HCT116 (cell line): ENCODE measurements at regions not wholly inside any gene's neighbourhood (a gene's known extent, or its start where the extent isn't known, plus 50 kb on each side); places are given as distances from the start of the nearest gene placed in this dataset.

Experiments
- ATAC-seq: fragments of 200-7000 bp; cut with Tn5 transposase; 2 replicates; pipeline ENCODE4 v1.9.1; 2020; ENCODE audit warnings: mild to moderate bottlenecking, moderate library complexity
- BruUV-seq: library from RNA; stranded (reverse); fragments of 400-500 nt; replicated peaks from 2 replicates; lab custom pipeline; 2021; lab: Mats Ljungman, UMichigan
- CTCF ChIA-PET: fragments of 300-600 bp; sonication (Branson Sonifier 250); formaldehyde crosslinking; loops from one replicate; lab custom pipeline; 2021; ENCODE audit warnings: antibody characterized with exemption; lab: Charles Lee
- POLR2A ChIA-PET: fragments of 300-600, 350-600 bp; sonication (Branson Sonifier 250); formaldehyde crosslinking; loops from one replicate; lab custom pipeline; 2021; ENCODE audit warnings: antibody characterized with exemption; lab: Charles Lee
- RAD21 ChIA-PET, 2 experiments: fragments of 300-600 bp; sonication (Branson Sonifier 250); formaldehyde crosslinking; loops; one replicate each; lab custom pipeline; 2023; ENCODE audit warnings: low total read pairs in 2 of 2; ENCODE audit not compliant: uncharacterized antibody in 2 of 2, unreplicated experiment in 2 of 2, low non-redundant PET in 1 of 2; lab: Charles Lee
- DNase-seq: peaks from one replicate; pipeline ENCODE4 v3.0.0-alpha.2; 2010; ENCODE audit warnings: low read depth, low spot score
- H2AFZ ChIP-seq: fragments of 200-600 bp; shearing (Covaris generic), sonication (generic); 2 replicates; pipeline ENCODE4 v1.6.1; 2017; ENCODE audit warnings: low read depth, mixed run types, mixed read lengths, antibody characterized with exemption, low read length; ENCODE audit not compliant: poor library complexity, severe bottlenecking
- H3K27ac ChIP-seq: 2 replicates; pipeline ENCODE4 v1.5.1; 2012; ENCODE audit warnings: low read depth, low read length
- H3K27me3 ChIP-seq: fragments of 200-600 bp; sonication (generic); 2 replicates; pipeline ENCODE4 v1.6.1; 2016; ENCODE audit warnings: mixed run types, low read length, mixed read lengths; ENCODE audit not compliant: insufficient read depth
- H3K36me3 ChIP-seq, 2 experiments: fragments of 200-500 bp in 1 of 2; fragments of 200-600 bp in 1 of 2; sonication (Bioruptor generic) in 1 of 2; sonication (generic) in 1 of 2; 2 replicates each; pipeline versions ENCODE4 v1.5.1 to v1.6.1; 2014 to 2016; ENCODE audit warnings: low read length in 2 of 2, inconsistent platforms in 1 of 2, mixed read lengths in 1 of 2, mixed run types in 1 of 2; ENCODE audit not compliant: insufficient read depth in 2 of 2, control insufficient read depth in 1 of 2
- H3K4me1 ChIP-seq, 2 experiments: fragments of 200-600 bp in 1 of 2; sonication (generic) in 1 of 2; 2 replicates each; pipeline versions ENCODE4 v1.5.1 to v1.6.1; 2012 to 2017; ENCODE audit warnings: low read length in 2 of 2, inconsistent platforms in 1 of 2, mild to moderate bottlenecking in 1 of 2, mixed read lengths in 1 of 2, mixed run types in 1 of 2, moderate library complexity in 1 of 2; ENCODE audit not compliant: insufficient read depth in 2 of 2, control insufficient read depth in 1 of 2
- H3K4me2 ChIP-seq: fragments of 200-600 bp; sonication (generic); 2 replicates; pipeline ENCODE4 v1.6.1; 2017; ENCODE audit warnings: mixed run types, low read length, mixed read lengths
- H3K4me3 ChIP-seq, 2 experiments: fragments of 200-600 bp in 1 of 2; sonication (generic) in 1 of 2; replicated peaks in 1 of 2; 2 replicates each; pipeline ENCODE4 v1.5.1; 2011 to 2016; ENCODE audit warnings: low read length in 2 of 2, control low read depth in 1 of 2, low read depth in 1 of 2, mild to moderate bottlenecking in 1 of 2, mixed read lengths in 1 of 2, mixed run types in 1 of 2
- H3K79me2 ChIP-seq: fragments of 200-600 bp; sonication (generic); 2 replicates; pipeline ENCODE4 v1.6.1; 2017; ENCODE audit warnings: mild to moderate bottlenecking, mixed run types, low read length, moderate library complexity, mixed read lengths; ENCODE audit not compliant: insufficient read depth
- H3K9ac ChIP-seq: fragments of 200-600 bp; sonication (generic); 2 replicates; pipeline ENCODE4 v1.6.1; 2016; ENCODE audit warnings: low read length, mixed read lengths
- H3K9me2 ChIP-seq: fragments of 200-600 bp; sonication (generic), shearing (Covaris generic); 2 replicates; pipeline ENCODE4 v1.6.1; 2017; ENCODE audit warnings: mixed run types, mild to moderate bottlenecking, moderate library complexity; ENCODE audit not compliant: insufficient read depth
- H3K9me3 ChIP-seq, 2 experiments: fragments of 200-500 bp in 1 of 2; fragments of 200-600 bp in 1 of 2; sonication (Bioruptor generic) in 1 of 2; sonication (generic) in 1 of 2; 2 replicates each; pipeline ENCODE4 v1.6.1; 2014 to 2017; ENCODE audit warnings: low read length in 2 of 2, mixed read lengths in 2 of 2, inconsistent platforms in 1 of 2, low read depth in 1 of 2, mild to moderate bottlenecking in 1 of 2, mixed run types in 1 of 2, moderate library complexity in 1 of 2; ENCODE audit not compliant: control insufficient read depth in 1 of 2, insufficient read depth in 1 of 2
- H4K20me1 ChIP-seq: fragments of 200-600 bp; sonication (generic), shearing (Covaris generic); 2 replicates; pipeline ENCODE4 v1.6.1; 2017; ENCODE audit warnings: mixed run types, mild to moderate bottlenecking, moderate library complexity; ENCODE audit not compliant: insufficient read depth
- ELF1 ChIP-seq: IDR thresholded peaks from 2 replicates; pipeline ENCODE4 v1.6.1; 2012; ENCODE audit warnings: low read depth, borderline replicate concordance
- EZH2phosphoT487 ChIP-seq: fragments of 200-600 bp; IDR thresholded peaks from 2 replicates; pipeline ENCODE4 v1.6.1; 2018; ENCODE audit warnings: antibody characterized with exemption, borderline replicate concordance
- FOSL1 ChIP-seq: IDR thresholded peaks from 2 replicates; pipeline ENCODE4 v1.6.1; 2012; ENCODE audit warnings: low read depth
- JUND ChIP-seq: IDR thresholded peaks from 2 replicates; pipeline ENCODE4 v1.6.1; 2012
- RAD21 ChIP-seq: IDR thresholded peaks from 2 replicates; pipeline ENCODE4 v1.6.1; 2012; ENCODE audit warnings: low read depth, mild to moderate bottlenecking
- SRF ChIP-seq: IDR thresholded peaks from 2 replicates; pipeline ENCODE4 v1.6.1; 2012; ENCODE audit warnings: low read depth
- intact Hi-C: fragments of 100-400 bp; cut with micrococcal nuclease; formaldehyde crosslinking; loops from 2 replicates; pipeline ENCODE4 v1.10.0; 2022

DNA sequence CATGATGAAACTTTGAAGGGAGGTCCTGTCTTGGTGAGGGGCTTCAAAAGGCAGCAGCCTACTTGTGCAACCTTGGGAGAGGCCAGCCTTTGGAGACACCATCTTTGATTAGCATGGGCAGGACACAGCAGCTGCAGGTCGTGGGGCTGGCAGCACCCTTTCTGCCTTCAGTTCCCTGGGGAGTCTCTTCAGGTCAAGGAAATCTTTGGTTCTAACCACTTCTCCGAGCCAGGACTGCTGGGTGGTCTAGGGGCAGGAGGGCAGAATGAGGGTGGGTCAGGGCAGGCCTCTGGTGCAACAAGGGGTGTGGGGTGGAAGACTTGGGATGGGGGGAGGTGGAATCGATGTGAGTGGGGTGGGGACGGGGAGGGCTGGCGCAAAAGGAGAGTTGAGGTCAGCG, 269.7 kb downstream of the FOXD2 start:
- DNase-seq, result no peak
- Histone ChIP-seq H3K4me2 (no peak overlapping the region), H3K9me3 (no peaks in the 10 kb centered on the region), H4K20me1 (no peaks in the 10 kb centered on the region), H3K27ac (no peak overlapping the region), H3K79me2 (no peaks in the 10 kb centered on the region), H3K36me3 (no peaks in the 10 kb centered on the region), H2AFZ (no peak overlapping the region), H3K9me2 (no peaks in the 10 kb centered on the region), H3K9ac (no peak overlapping the region), H3K4me1 (peaks cover 0 to 22% of the 10 kb centered on the region in 2 experiments; a peak in 1 of 4 replicates), H3K27me3 (peaks cover 4% of the 10 kb centered on the region; the same call in 1 of the 2 replicates), H3K4me3 (no peak overlapping the region)
- ChIA-PET POLR2A (no interaction called here), RAD21 (no interaction called here), CTCF (interaction anchor here (4.5 kb wide), 1 partner anchor 271 kb away, joined by 48 read pairs; the partner anchor contains the start of gene FOXD2)
- no peak for TF ChIP-seq EZH2phosphoT487
- no peak for TF ChIP-seq RAD21
- TF ChIP-seq FOSL1, result no peak
- no peak for TF ChIP-seq SRF
- ATAC-seq, result no peak
- intact Hi-C loops, result no loop called here
- no TSS peak for BruUV-seq

DNA sequence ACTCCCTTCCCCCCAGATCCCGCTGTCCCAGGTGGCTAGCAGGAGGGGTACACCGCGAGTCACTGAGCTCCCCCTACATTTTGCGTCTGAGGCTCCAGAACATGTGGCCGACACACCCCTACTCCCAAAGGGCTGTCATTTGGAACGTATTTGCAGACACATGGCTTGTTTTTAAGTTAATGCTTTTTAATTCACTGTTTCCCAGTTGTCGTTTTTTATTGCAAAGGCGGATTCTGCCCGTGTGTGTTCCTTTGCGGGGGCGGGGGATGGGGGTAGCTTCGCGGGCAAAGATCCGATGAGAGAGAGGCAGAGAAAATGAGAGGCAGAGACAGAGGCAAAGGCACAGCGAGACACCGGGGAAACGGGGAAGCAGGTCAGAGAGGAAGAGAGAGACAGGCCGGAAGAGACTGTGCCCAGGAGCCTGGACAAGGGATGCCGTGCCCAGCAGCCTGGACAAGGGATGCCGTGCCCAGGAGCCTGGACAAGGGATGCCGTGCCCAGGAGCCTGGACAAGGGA, 270.2 kb downstream of the FOXD2 start:
- RAD21 ChIA-PET, result no interaction called here
- Histone ChIP-seq H3K9ac (no peak overlapping the region), H3K79me2 (no peaks in the 10 kb centered on the region), H3K27ac (no peak overlapping the region), H3K9me3 (no peaks in the 10 kb centered on the region), H2AFZ (no peak overlapping the region), H3K27me3 (peaks cover 8% of the 10 kb centered on the region; the same call in 1 of the 2 replicates), H3K9me2 (no peaks in the 10 kb centered on the region), H3K36me3 (no peaks in the 10 kb centered on the region), H3K4me1 (peaks cover 0 to 22% of the 10 kb centered on the region in 2 experiments; a peak in 1 of 4 replicates), H3K4me3 (no peak overlapping the region), H4K20me1 (no peaks in the 10 kb centered on the region), H3K4me2 (no peak overlapping the region)
- DNase-seq, result no peak
- CTCF ChIA-PET, result interaction anchor here (0.8 to 5.3 kb wide), 3 partner anchors 138 to 271 kb away, joined by 3 to 75 read pairs (median 48); partner anchors contain the start of gene FOXD2
- POLR2A ChIA-PET, result no interaction called here
- ATAC-seq, result no peak
- intact Hi-C loops, result no loop called here
- TF ChIP-seq JUND (no peak), ELF1 (no peak)
- BruUV-seq, result no TSS peak
